ENCODE measurements at regions not wholly inside any gene's neighbourhood (a gene's known extent, or its start where the extent isn't known, plus 50 kb on each side); places are given as distances from the start of the nearest gene placed in this dataset.
A peak's percentile ranks its signal among the peaks of the same experiment; 100 is the strongest.

GRCh38 chr6:17047889-17048288 lies 54.0 kb upstream of the STMND1 start:
- DNase-seq, result no peak

- DNase-seq, result no peak
Measured at GRCh38 chr6:17045581-17046322, 56.1 kb upstream of the STMND1 start.

DNA sequence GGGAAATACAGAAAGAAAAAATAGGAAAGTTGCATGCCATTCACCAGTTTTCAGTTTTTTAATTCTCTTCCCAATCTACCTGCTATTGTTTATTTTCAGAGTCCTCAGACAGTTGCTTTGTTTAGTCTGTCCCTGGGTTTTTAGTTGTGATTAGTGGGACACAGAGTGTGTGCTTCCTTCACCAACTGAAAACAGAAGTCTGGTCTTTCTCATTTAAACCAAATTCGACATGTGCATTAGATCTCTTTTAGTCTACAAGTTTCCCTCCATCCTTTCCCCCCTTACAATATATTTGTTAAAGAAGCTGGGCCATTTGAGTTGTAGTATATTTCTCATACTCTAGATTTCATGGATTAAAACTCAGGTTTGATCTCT lies 58.7 kb upstream of the STMND1 start:
- no peak for DNase-seq

GRCh38 chr6:17042422-17043147 lies 59.3 kb upstream of the STMND1 start:
- no peak for DNase-seq

GRCh38 chr6:17039266-17039665 lies 62.6 kb upstream of the STMND1 start:
- DNase-seq, result no peak

GRCh38 chr6:17038316-17038715 lies 63.5 kb upstream of the STMND1 start:
- no peak for DNase-seq

DNA sequence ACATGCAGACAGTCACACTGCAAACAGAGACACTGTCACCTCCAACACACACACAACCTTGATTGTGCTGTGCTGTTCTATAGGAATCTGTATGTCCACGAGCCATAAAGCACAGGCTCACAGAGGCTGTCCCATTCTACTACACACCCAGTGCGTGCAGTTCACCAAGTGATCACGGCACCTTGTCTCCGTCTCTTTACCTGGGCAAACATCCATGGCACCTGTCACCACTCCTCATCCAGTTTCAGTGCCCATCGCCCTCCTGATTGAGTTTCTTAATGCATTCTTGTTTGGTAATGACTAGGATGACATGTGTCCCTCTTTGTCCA lies 65.8 kb upstream of the STMND1 start:
- no peak for DNase-seq

GRCh38 chr6:17035257-17036064 lies 66.4 kb upstream of the STMND1 start:
- DNase-seq, result no peak

DNA sequence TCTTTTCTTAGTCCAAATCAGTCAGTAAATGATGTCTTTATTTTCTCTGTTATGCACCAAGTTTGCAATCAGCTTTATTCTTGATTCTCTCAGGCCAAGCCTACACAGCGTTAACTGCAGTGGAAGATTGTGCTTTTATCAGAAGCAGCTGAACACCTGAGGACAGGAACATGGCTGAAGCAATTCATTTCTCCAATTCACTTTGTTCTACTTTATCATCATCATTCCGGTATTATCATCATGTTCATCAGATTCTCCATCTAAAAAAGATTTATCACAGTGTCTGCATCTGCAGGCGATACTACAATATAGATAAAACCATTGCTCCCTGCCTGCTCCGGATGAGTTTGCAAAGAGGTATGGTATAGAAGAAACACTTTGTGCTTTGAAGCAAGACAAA lies 68.1 kb upstream of the STMND1 start:
- no peak for DNase-seq

DNA sequence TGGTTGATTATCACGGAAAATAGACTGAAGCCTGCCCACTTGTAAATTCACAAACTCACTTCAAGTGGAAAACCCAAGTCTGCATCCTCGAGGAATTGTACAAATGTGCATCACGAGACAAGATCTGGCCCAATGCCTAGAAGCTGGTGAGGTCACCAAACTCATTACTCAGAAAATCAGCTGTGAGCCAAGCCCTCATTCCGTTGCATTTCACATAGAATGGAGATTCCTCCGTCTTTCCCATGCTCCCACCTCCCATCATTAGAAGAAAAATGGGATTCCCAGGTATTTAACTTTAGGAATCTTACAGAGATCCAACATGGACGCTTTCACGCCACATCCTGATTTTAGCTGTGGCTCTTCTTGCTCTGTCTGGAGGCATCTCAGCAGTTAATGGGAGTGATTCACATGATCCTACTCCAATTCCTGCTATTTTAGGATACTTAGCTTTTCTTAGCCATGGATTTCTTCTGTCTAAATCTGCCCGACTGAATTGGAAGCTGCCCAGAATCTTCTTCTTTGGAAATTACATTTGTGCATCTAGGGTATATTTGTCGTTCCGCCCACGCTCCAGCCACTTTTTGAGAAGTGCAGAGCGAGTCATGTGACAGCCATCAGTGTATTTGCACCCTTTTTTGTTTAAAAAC lies 68.7 kb upstream of the STMND1 start:
- no peak for DNase-seq

GRCh38 chr6:17032590-17032987 lies 69.3 kb upstream of the STMND1 start:
- DNase-seq, result no peak

DNA sequence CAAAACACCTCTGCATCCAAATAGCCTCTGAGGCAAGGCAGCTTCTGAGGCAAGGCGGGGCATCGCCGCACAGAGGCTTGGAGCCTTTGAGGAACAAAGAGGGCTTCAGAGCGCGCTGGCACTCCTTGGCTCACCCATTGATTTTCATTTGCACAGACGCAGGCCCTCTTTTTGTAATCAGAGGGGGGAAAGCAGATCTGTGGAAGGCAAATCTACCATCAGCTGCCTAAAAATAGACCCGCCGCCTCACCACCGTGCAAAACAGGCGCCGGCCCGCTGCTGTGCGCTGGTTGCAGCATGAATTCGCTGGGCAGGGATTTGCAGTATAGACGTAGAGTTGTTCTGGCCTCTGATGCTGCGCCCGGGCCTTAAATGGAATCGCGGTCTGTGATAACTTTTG lies 69.9 kb upstream of the STMND1 start:
- DNase-seq, result no peak

- DNase-seq, result no peak
Measured at GRCh38 chr6:17027441-17027840, 74.4 kb upstream of the STMND1 start.

GRCh38 chr6:17022604-17023003 lies 79.2 kb upstream of the STMND1 start:
- no peak for DNase-seq

- no peak for DNase-seq
Measured at GRCh38 chr6:17021539-17021889, 80.3 kb upstream of the STMND1 start.

DNA sequence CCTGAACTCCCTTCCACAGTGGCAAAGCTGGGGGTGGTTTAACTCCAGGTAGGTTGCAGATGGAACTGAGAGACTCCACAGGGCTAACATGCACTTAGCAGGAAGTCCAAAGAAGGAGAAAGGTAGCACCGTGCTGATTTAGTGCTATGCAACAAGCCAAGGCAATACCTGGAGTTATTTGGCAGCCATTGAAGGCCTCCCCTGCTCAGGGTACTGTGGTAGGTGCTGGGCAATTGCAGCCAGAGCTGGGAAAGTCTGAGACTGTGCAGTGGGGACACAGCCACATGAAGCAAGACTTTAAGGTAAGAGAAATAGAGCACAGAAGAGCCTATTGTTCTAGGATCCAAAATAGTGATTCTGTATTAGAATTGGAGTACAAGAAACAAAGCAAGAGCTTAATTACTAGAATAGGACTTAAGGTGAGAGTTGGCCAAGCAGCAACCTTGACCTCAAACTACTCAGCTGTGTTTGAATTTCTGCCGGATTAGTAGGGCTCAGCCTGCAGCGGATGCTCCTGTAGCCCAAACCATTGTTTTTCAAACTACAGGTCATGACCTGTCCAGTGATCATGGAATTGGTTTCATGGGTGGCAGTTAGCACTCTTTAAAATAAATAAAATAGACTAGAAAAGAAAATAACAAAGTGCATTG lies 80.8 kb upstream of the STMND1 start:
- DNase-seq, result no peak

DNA sequence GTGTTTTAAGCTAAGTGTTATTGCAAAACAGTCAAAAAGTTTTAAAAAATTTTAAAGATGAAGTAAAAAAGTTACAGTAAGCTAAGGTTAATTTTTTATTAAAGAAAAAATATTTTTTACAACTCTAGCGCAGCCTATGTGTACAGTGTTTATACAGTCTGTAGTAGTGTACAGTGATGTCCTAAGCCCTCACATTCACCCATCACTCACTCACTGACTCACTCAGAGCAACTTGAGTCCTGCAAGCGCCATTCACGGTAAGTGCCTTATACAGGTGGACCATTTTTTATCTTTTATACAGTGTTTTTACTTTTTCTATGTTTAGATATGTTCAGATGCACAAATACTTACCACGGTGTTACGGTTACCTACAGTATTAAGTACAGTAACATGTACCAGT lies 83.4 kb upstream of the STMND1 start:
- DNase-seq, result no peak

DNA sequence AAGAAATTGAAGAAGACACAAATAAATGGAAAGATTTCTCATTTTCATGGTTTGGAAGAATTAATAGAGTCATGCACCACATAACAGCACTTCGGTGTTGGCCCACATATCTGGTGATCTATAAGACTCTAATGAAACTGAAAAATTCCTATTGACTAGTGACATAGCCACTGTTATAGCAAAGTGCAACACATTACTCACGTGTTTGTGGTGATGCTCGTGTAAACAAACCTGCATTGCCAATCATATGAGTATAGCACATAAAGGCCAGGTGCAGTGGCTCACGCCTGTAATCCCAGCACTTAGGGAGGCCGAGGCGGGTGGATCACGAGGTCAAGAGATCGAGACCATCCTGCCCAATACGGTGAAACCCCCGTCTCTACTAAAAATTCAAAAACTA lies 84.4 kb upstream of the STMND1 start:
- no peak for DNase-seq

DNA sequence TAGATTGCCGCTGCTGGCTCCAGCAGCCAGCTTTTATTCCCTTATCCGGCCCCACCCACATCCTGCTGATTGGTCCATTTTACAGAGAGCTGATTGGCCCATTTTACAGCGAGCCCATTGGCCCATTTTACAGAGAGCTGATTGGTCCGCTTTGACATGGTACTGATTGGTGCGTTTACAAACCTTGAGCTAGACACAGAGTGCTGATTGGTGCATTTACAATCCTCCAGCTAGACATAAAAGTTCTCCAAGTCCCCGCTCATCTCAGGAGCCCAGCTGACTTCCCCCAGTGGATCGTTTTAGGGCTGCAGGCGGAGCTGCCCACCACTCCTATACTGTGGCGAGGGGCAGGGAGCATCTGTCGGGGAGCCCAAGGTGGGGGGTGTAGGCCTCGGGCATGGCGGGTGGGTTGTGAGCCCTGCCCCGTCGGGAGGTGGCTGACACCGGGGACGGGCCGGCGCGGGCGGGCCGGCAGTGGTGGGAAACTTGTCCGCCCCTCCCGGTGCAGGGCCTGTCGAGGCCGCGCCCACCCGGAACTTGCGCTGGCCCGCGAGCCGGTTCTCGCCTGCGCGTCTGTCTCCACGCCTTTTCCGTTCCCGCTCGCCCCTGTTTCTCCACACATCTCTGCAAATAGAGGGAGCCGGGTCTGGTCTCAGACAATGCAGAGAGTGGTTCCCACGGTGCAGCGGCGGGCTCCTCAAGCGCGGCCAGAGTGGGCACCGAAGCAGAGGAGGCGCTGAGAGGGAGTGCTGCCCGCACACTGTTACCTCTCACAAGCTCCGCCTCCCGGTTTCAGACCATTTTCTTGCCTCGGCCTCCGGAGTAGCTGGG lies 86.1 kb upstream of the STMND1 start:
- peak; percentile 63 for DNase-seq

DNA sequence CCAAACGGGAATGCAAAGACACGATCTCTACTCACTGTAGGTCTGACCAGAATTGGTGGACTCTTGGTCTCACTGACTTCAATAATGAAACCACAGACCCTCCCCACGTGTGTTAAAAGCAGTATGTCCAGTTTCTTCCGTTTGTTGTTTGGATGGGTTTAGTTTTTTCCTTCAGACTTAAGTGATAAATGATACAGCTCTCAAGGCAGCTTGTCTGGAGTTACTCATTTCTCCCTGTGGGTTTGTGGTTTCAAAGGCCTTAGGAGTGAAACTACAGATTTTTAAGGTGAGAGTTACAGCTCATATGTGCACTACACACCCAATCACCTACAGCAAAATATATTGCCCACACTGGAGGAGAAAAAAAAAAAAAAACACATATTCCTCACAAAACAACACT lies 86.7 kb upstream of the STMND1 start:
- DNase-seq, result no peak

DNA sequence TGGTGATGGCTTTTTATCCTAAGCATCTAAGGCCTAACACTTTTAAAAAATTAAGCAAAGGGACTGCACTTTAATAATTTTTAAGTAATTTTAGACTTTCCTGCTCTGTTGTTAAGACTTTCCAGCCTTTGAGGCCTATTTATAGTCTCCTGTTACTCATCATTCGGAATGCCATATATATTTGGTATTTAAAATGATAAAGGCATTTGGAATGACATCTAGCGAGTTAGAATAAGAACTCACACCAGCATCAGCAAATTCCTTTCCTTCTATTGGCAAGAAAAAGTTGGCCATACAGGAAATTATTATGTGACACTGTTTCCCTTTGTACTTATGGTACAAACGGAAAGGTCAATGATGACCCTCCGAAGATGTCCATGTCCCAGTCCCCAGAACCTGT lies 88.1 kb upstream of the STMND1 start:
- no peak for DNase-seq
